ENCODE measurements at regions not wholly inside any gene's neighbourhood (a gene's known extent, or its start where the extent isn't known, plus 50 kb on each side); places are given as distances from the start of the nearest gene placed in this dataset.
A peak's percentile ranks its signal among the peaks of the same experiment; 100 is the strongest.

GRCh38 chr1:220410611-220411010, 117.3 kb upstream of the MARK1 start:
- H2AFZ ChIP-seq: peak overlapping the region; percentile 66
- CTCF ChIA-PET: interaction anchor here (0.6 kb wide), 1 partner anchor 125 kb away, joined by 3 read pairs; no protein-coding TSS in a partner anchor
- H4K20me1 ChIP-seq (ENCODE audit: insufficient read depth): no peaks in the 10 kb centered on the region
- H3K9me2 ChIP-seq (ENCODE audit: insufficient read depth): no peaks in the 10 kb centered on the region; the same call in 1 of the 2 replicates
- no peaks in the 10 kb centered on the region for H3K36me3 ChIP-seq (ENCODE audit: low read depth)
- TF ChIP-seq, protein P1, sequence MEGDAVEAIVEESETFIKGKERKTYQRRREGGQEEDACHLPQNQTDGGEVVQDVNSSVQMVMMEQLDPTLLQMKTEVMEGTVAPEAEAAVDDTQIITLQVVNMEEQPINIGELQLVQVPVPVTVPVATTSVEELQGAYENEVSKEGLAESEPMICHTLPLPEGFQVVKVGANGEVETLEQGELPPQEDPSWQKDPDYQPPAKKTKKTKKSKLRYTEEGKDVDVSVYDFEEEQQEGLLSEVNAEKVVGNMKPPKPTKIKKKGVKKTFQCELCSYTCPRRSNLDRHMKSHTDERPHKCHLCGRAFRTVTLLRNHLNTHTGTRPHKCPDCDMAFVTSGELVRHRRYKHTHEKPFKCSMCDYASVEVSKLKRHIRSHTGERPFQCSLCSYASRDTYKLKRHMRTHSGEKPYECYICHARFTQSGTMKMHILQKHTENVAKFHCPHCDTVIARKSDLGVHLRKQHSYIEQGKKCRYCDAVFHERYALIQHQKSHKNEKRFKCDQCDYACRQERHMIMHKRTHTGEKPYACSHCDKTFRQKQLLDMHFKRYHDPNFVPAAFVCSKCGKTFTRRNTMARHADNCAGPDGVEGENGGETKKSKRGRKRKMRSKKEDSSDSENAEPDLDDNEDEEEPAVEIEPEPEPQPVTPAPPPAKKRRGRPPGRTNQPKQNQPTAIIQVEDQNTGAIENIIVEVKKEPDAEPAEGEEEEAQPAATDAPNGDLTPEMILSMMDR (conservative IDR thresholded peaks at IDR 0.05): no peak
- TF ChIP-seq EZH2 (IDR thresholded peaks at IDR 0.05; ENCODE audit: low read depth): no peak
- H3F3A ChIP-seq (ENCODE audit: insufficient read depth, low read depth): peaks cover 13% of the 10 kb centered on the region; the same call in 1 of the 2 replicates
- H3K4me2 ChIP-seq: peak overlapping the region; percentile 54
- no peaks in the 10 kb centered on the region for H3K79me2 ChIP-seq (ENCODE audit: low read depth)
- BruUV-seq (replicated peaks): no TSS peak
- no peak overlapping the region for H3K4me3 ChIP-seq
- POLR2A ChIA-PET (ENCODE audit: unreplicated experiment): no interaction called here
- DNase-seq: peak in 1 of 2 experiments; percentile 79
- H3K27me3 ChIP-seq (ENCODE audit: insufficient read depth, low read depth): no peaks in the 10 kb centered on the region
- peaks cover 27% of the 10 kb centered on the region for H3K4me1 ChIP-seq (replicated peaks; ENCODE audit: insufficient read depth)
- intact Hi-C loops (cut with micrococcal nuclease; ENCODE audit: unreplicated experiment): no loop called here
- H3K27ac ChIP-seq: peak overlapping the region; percentile 39
- H3K9me3 ChIP-seq (ENCODE audit: insufficient read depth, low read depth): no peaks in the 10 kb centered on the region

- Histone ChIP-seq H3K4me2 (peak overlapping the region; percentile 54), H3K9me3 (ENCODE audit: insufficient read depth, low read depth) (no peaks in the 10 kb centered on the region), H3K4me3 (no peak overlapping the region), H3K4me1 (replicated peaks; ENCODE audit: insufficient read depth) (peaks cover 27% of the 10 kb centered on the region), H3F3A (ENCODE audit: insufficient read depth, low read depth) (peaks cover 13% of the 10 kb centered on the region; the same call in 1 of the 2 replicates), H2AFZ (no peak overlapping the region), H3K27me3 (ENCODE audit: insufficient read depth, low read depth) (no peaks in the 10 kb centered on the region), H3K79me2 (ENCODE audit: low read depth) (no peaks in the 10 kb centered on the region), H3K9me2 (ENCODE audit: insufficient read depth) (no peaks in the 10 kb centered on the region; the same call in 1 of the 2 replicates), H3K36me3 (ENCODE audit: low read depth) (no peaks in the 10 kb centered on the region), H3K27ac (peak overlapping the region; percentile 39), H4K20me1 (ENCODE audit: insufficient read depth) (no peaks in the 10 kb centered on the region)
- TF ChIP-seq, protein P1 (conservative IDR thresholded peaks at IDR 0.05): no peak
- no peak for TF ChIP-seq EZH2 (IDR thresholded peaks at IDR 0.05; ENCODE audit: low read depth)
- POLR2A ChIA-PET (ENCODE audit: unreplicated experiment): interaction anchor here (0.5 kb wide), 1 partner anchor 398 kb away, joined by 3 read pairs; no protein-coding TSS in a partner anchor
- CTCF ChIA-PET: no interaction called here
- BruUV-seq (replicated peaks): no TSS peak
- intact Hi-C loops (cut with micrococcal nuclease; ENCODE audit: unreplicated experiment): no loop called here
- DNase-seq: no peak
Measured at GRCh38 chr1:220409771-220410595, 118.0 kb upstream of the MARK1 start.

GRCh38 chr1:220407191-220407590, 120.7 kb upstream of the MARK1 start:
- CTCF ChIA-PET: no interaction called here
- intact Hi-C loops (cut with micrococcal nuclease; ENCODE audit: unreplicated experiment): no loop called here

More at GRCh38 chr1:220407191-220407590, 120.7 kb upstream of the MARK1 start:
- Histone ChIP-seq H3K4me3 (no peak overlapping the region), H3K9me3 (ENCODE audit: insufficient read depth, low read depth) (no peaks in the 10 kb centered on the region), H3K27ac (no peak overlapping the region), H2AFZ (no peak overlapping the region), H3K4me2 (no peak overlapping the region), H3K4me1 (replicated peaks; ENCODE audit: insufficient read depth) (peaks cover 46% of the 10 kb centered on the region), H3K9me2 (ENCODE audit: insufficient read depth) (no peaks in the 10 kb centered on the region; the same call in 1 of the 2 replicates), H3K27me3 (ENCODE audit: insufficient read depth, low read depth) (no peaks in the 10 kb centered on the region), H3K79me2 (ENCODE audit: low read depth) (no peaks in the 10 kb centered on the region), H3F3A (ENCODE audit: insufficient read depth, low read depth) (peaks cover 13% of the 10 kb centered on the region; the same call in 1 of the 2 replicates), H3K36me3 (ENCODE audit: low read depth) (no peaks in the 10 kb centered on the region), H4K20me1 (ENCODE audit: insufficient read depth) (no peaks in the 10 kb centered on the region)
- POLR2A ChIA-PET (ENCODE audit: unreplicated experiment): no interaction called here
- TF ChIP-seq, protein P1 (conservative IDR thresholded peaks at IDR 0.05): no peak
- no peak for TF ChIP-seq EZH2 (IDR thresholded peaks at IDR 0.05; ENCODE audit: low read depth)
- DNase-seq: peak in 1 of 2 experiments; percentile 63
- BruUV-seq (replicated peaks): no TSS peak

Data from PC-9 (cell line).